IMR-90 (cell line): ENCODE measurements at regions not wholly inside any gene's neighbourhood (a gene's known extent, or its start where the extent isn't known, plus 50 kb on each side); places are given as distances from the start of the nearest gene placed in this dataset.

Experiments used
- BHLHE40 ChIP-seq: fragments of 150-350 bp; IDR thresholded peaks from 2 replicates; pipeline ENCODE4 v1.6.1; 2016; ENCODE audit warnings: mild to moderate bottlenecking, low read depth, low read length
- CTCF ChIP-seq: conservative IDR thresholded peaks from 2 replicates; pipeline ENCODE4 v1.5.1; 2012; ENCODE audit warnings: mild to moderate bottlenecking, low read depth, low read length, improper control_type of control experiment
- FOS ChIP-seq: fragments of 150-350 bp; IDR thresholded peaks from 2 replicates; pipeline ENCODE4 v1.6.1; 2016; ENCODE audit warnings: low read depth, low read length
- MAFK ChIP-seq: IDR thresholded peaks from 2 replicates; pipeline ENCODE4 v1.6.1; 2012; ENCODE audit warnings: low read depth, low read length, improper control_type of control experiment
- NFE2L2 ChIP-seq: fragments of 150-350 bp; IDR thresholded peaks from 2 replicates; pipeline ENCODE4 v1.6.1; 2016; ENCODE audit warnings: low read depth, mild to moderate bottlenecking, low read length
- POLR2A ChIP-seq: IDR thresholded peaks from 2 replicates; pipeline ENCODE4 v1.6.1; 2012; ENCODE audit warnings: mild to moderate bottlenecking, low read depth, low read length
- RCOR1 ChIP-seq: IDR thresholded peaks from 2 replicates; pipeline ENCODE4 v1.6.1; 2012; ENCODE audit warnings: mild to moderate bottlenecking, low read length, improper control_type of control experiment; ENCODE audit not compliant: insufficient replicate concordance
- RFX5 ChIP-seq: IDR thresholded peaks from 2 replicates; pipeline ENCODE4 v1.8.0; 2012; ENCODE audit warnings: low read depth, mild to moderate bottlenecking, low read length, moderate library complexity

- TF ChIP-seq CTCF = no peak
- no peak for TF ChIP-seq NFE2L2
- TF ChIP-seq FOS = no peak
- no peak for TF ChIP-seq RCOR1
- TF ChIP-seq BHLHE40 = no peak
- TF ChIP-seq POLR2A = no peak
- no peak for TF ChIP-seq RFX5
- TF ChIP-seq MAFK = no peak
Observed at GRCh38 chr20:40055711-40056110, 633.3 kb downstream of the MAFB start.
